ENCODE measurements at regions not wholly inside any gene's neighbourhood (a gene's known extent, or its start where the extent isn't known, plus 50 kb on each side); places are given as distances from the start of the nearest gene placed in this dataset.
"Not testable (repeated sequence)": the region's sequence is repeated elsewhere in the genome, so short reads cannot be mapped to it uniquely, and the experiment has no call there.

- peaks cover 23% of the 10 kb centered on the region for H3K9me3 Mint-ChIP-seq
- DNase-seq (ENCODE audit: low spot score in 2 of 2); H3K4me1 Mint-ChIP-seq; H3K27ac Mint-ChIP-seq; ATAC-seq; H3K36me3 Mint-ChIP-seq; H3K4me3 Mint-ChIP-seq: not testable (repeated sequence)
Measured at GRCh38 chr5:166926806-166927475, 1364.5 kb upstream of the WWC1 start.

DNA sequence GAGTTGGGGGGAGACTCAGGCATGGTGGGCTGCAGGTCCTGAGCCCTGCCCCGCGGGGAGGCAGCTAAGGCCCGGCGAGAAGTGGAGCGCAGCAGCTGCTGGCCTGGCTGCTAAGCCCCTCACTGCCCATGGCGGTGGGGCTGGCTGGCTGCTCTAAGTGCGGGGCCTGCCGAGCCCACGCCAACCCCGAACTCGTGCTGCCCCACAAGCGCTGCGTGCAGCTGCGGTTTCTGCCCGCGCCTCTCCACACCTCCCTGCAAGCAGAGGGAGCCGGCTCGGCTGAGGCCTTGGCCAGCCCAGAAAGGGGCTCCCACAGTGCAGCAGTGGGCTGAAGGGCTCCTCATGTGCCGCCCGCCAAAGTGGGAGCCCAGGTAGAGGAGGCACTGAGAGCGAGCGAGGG, 1355.1 kb upstream of the WWC1 start:
- ATAC-seq (no peak), DNase-seq (ENCODE audit: low spot score in 2 of 2) (no peak)
- Mint-ChIP-seq H3K27ac (no peak overlapping the region), H3K4me3 (no peak overlapping the region), H3K36me3 (no peaks in the 10 kb centered on the region), H3K9me3 (peaks cover 3% of the 10 kb centered on the region), H3K4me1 (no peaks in the 10 kb centered on the region)

DNA sequence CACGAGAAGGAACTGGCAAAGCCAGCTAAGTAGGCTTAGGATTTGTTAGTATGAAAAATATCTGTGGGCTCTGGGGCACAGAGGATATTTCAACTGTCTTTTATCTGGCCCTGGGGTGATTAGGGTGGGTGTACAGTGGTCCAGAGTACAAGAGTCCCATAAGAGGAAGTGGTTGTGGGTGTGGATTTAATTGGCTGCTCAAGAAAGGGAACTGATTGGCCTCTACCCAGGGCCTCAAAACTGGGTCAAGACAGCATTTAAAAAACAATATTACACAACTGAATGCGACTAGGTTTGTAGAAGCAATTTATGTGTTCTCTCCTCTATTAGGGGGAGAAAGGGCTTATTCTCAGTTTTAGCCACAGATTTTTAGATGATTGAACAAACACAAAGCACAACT, 1353.4 kb upstream of the WWC1 start:
- Mint-ChIP-seq H3K9me3 (peaks cover 6% of the 10 kb centered on the region), H3K36me3 (no peaks in the 10 kb centered on the region), H3K4me1 (no peaks in the 10 kb centered on the region), H3K27ac (no peak overlapping the region), H3K4me3 (no peak overlapping the region)
- ATAC-seq, result no peak
- no peak for DNase-seq (ENCODE audit: low spot score in 2 of 2)

- H3K4me1 Mint-ChIP-seq, result no peaks in the 10 kb centered on the region
- peaks cover 10% of the 10 kb centered on the region for H3K9me3 Mint-ChIP-seq
- ATAC-seq (no peak), DNase-seq (ENCODE audit: low spot score in 2 of 2) (no peak)
- peaks cover 7% of the 10 kb centered on the region for H3K36me3 Mint-ChIP-seq
- no peak overlapping the region for H3K27ac Mint-ChIP-seq
- H3K4me3 Mint-ChIP-seq, result no peak overlapping the region
Measured at GRCh38 chr5:166942948-166943347, 1348.5 kb upstream of the WWC1 start.

GRCh38 chr5:166947045-166947444, 1344.4 kb upstream of the WWC1 start:
- ATAC-seq, result no peak
- H3K4me1 Mint-ChIP-seq, result no peaks in the 10 kb centered on the region
- H3K27ac Mint-ChIP-seq, result no peak overlapping the region

DNA sequence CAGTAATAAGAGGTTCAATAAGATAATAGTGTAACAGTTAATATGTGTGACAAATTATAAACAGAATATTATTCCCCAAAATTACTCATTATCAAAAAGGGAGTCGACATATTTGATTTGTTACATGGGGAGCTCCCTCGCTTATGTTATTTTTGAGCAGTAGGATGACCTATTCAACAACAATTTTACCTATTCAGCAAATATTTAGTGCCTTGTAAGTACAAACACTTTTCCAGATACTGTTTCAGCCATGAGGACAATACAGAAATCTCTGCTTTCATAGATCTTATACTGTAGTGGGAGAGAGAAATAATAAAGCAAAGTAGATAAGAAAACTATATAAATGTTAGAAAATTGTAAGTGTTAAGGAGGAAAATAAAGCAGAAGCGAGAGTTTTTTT, 1342.8 kb upstream of the WWC1 start:
- H3K4me1 Mint-ChIP-seq, result no peaks in the 10 kb centered on the region
- H3K27ac Mint-ChIP-seq, result no peak overlapping the region
- ATAC-seq (no peak), DNase-seq (ENCODE audit: low spot score in 2 of 2) (no peak)
- no peak overlapping the region for H3K4me3 Mint-ChIP-seq
- peaks cover 7% of the 10 kb centered on the region for H3K36me3 Mint-ChIP-seq
- H3K9me3 Mint-ChIP-seq, result peaks cover 7% of the 10 kb centered on the region

More at GRCh38 chr5:166947045-166947444, 1344.4 kb upstream of the WWC1 start:
- DNase-seq (ENCODE audit: low spot score in 2 of 2), result no peak
- Mint-ChIP-seq H3K36me3 (peaks cover 7% of the 10 kb centered on the region), H3K9me3 (peaks cover 10% of the 10 kb centered on the region), H3K4me3 (no peak overlapping the region)

- DNase-seq (ENCODE audit: low spot score in 2 of 2) (no peak), ATAC-seq (no peak)
- Mint-ChIP-seq H3K9me3 (peaks cover 5% of the 10 kb centered on the region), H3K36me3 (no peaks in the 10 kb centered on the region), H3K4me1 (no peaks in the 10 kb centered on the region), H3K4me3 (no peak overlapping the region), H3K27ac (no peak overlapping the region)
Measured at GRCh38 chr5:166952048-166952447, 1339.4 kb upstream of the WWC1 start.

GRCh38 chr5:166957782-166958181, 1333.7 kb upstream of the WWC1 start:
- Mint-ChIP-seq H3K36me3 (no peaks in the 10 kb centered on the region), H3K4me3 (no peak overlapping the region), H3K27ac (no peak overlapping the region), H3K9me3 (peaks cover 14% of the 10 kb centered on the region), H3K4me1 (no peaks in the 10 kb centered on the region)
- no peak for DNase-seq (ENCODE audit: low spot score in 2 of 2)
- ATAC-seq, result no peak

DNA sequence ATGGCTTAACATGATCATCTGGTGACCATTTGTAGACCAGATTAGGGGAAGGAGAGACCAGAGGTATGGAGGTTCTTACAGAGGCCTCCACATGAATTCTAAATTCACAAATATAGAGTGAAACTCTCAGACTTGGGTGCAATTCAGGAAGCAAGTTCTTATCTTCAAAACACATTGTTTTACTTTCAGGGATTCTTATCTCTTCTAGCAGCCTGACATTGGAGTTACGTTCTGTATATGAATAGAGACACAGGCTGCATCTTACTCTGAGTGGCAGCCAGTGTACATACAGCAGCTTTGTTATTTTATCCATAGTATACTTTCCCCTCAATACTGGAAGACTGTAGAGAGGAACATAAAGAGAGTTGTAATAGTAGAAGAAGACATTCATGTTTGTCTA, 1331.7 kb upstream of the WWC1 start:
- Mint-ChIP-seq H3K4me1 (no peaks in the 10 kb centered on the region), H3K27ac (no peak overlapping the region), H3K36me3 (no peaks in the 10 kb centered on the region), H3K4me3 (no peak overlapping the region), H3K9me3 (peaks cover 23% of the 10 kb centered on the region)
- ATAC-seq, result no peak
- DNase-seq (ENCODE audit: low spot score in 2 of 2), result no peak

DNA sequence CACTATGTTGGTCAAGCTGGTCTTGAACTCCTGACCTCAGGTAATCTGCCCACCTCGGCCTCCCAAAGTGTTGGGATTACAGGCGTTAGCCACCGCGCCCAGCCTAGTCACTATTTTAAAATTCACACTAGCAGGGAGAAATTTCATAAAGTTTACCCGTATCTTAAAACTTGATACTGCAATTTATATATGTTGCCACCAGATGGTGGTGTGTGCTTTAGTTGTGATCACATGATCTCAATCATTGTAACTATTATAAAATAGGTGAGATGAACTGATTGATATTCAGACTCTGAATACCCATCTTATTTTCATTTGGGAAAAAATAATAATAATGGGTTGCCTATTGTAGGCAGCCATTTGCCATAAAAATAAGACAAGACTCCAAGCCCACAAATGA, 1330.4 kb upstream of the WWC1 start:
- H3K36me3 Mint-ChIP-seq, result no peaks in the 10 kb centered on the region
- no peaks in the 10 kb centered on the region for H3K4me1 Mint-ChIP-seq
- no peak overlapping the region for H3K4me3 Mint-ChIP-seq
- DNase-seq (ENCODE audit: low spot score in 2 of 2) (no peak), ATAC-seq (no peak)
- H3K9me3 Mint-ChIP-seq, result peaks cover 26% of the 10 kb centered on the region
- no peak overlapping the region for H3K27ac Mint-ChIP-seq

DNA sequence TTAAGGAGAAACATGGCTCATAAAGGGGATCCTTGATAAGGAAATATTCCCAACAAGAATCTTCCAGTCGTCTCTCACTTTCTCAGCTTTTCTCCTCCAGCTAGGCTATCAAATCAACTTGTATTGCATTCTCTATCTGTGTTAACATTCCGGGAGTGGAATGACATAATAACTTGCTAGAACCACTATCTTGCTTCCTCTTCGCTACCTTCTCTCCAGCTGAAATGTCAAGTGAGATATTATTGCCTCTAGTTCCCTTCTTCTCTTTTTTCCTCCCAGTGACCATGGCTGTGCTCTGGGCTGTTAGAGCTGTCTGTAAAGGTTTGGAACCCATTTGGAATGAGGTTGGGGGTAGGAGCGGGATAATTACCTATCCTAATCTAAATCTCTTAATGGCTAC, 1329.5 kb upstream of the WWC1 start:
- Mint-ChIP-seq H3K9me3 (peaks cover 26% of the 10 kb centered on the region), H3K27ac (no peak overlapping the region), H3K4me1 (no peaks in the 10 kb centered on the region), H3K4me3 (no peak overlapping the region), H3K36me3 (no peaks in the 10 kb centered on the region)
- ATAC-seq (no peak), DNase-seq (ENCODE audit: low spot score in 2 of 2) (no peak)

GRCh38 chr5:166962461-166962860, 1329.0 kb upstream of the WWC1 start:
- Mint-ChIP-seq H3K4me1 (no peaks in the 10 kb centered on the region), H3K4me3 (no peak overlapping the region), H3K36me3 (no peaks in the 10 kb centered on the region), H3K27ac (no peak overlapping the region), H3K9me3 (peaks cover 23% of the 10 kb centered on the region)
- ATAC-seq, result no peak
- DNase-seq (ENCODE audit: low spot score in 2 of 2), result no peak

DNA sequence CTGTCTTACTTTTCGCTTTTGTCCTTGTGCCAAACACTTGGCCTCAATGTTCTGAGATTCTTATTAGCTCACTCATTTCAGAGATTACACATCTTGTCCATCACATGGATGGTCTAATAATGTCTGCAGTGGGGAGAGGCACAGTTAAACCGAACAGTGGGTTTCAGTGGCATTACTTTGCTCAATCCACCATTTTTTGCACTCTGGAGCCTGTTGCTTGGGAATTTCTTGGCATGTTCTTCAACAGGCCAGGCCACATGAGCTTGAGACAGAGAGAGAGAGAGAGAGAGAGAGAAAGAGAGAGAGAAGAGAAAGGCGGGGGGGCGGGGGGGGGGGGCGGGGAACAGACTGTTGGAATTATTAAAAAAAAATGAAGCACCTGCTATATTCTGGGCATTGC, 1327.8 kb upstream of the WWC1 start:
- DNase-seq (ENCODE audit: low spot score in 2 of 2) (no peak), ATAC-seq (no peak)
- Mint-ChIP-seq H3K27ac (no peak overlapping the region), H3K4me3 (no peak overlapping the region), H3K36me3 (no peaks in the 10 kb centered on the region), H3K4me1 (no peaks in the 10 kb centered on the region), H3K9me3 (peaks cover 23% of the 10 kb centered on the region)

DNA sequence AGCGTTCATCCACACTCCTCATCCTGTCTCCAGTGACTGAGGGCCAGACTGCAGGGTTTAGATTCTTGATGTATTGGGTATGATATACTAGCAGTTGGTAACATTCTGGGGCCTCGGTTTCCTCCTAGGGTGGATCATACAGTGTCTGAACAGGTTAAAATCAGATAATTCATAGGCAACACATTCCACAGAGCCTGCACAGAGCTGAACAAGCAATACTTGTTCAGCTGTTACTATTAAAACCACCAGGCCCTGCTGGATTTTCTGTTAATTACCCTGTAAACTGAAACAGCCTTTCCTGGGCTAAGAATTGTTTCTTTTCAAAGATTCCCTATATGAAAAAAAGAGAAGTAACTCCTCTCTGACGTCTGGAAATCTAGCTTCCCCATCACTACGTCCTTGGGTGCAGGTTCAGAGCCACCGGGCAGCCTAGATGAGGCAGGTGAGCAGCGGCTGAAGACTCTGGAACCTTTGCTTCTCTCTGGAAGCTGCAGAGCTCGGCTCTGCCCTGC, 1313.5 kb upstream of the WWC1 start:
- Mint-ChIP-seq H3K9me3 (peaks cover 7% of the 10 kb centered on the region), H3K27ac (no peak overlapping the region), H3K36me3 (no peaks in the 10 kb centered on the region), H3K4me3 (no peak overlapping the region), H3K4me1 (no peaks in the 10 kb centered on the region)
- ATAC-seq (no peak), DNase-seq (ENCODE audit: low spot score in 2 of 2) (no peak)

DNA sequence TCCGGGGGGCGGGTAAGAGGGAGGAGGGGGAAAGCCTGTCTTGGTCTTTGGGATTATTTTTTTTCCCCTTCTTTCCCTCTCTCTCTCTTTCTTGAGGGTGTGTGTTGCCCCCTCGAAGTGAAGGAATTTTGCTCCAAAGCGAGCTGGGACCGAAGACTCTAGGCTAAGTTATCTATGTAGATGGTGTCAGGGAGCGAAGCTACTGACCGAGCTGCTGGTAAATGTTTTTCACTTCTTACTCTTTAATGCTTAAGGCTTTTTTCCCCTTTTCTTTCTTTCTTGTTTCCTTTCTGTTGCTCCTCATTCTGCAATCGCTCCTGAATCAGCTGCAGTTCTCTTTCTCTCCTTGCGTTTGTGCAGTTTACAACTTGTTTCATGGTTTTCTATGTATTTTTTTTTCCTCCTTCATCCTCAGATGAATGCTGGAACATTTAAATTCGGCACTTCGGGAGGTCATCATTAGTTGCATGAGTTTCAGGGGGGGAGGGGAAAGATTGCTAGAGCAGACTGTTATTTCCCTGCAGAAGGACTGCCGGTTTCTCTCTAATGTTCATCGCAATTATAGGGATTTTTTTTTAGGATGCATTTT, 1312.0 kb upstream of the WWC1 start:
- no peaks in the 10 kb centered on the region for H3K4me1 Mint-ChIP-seq
- H3K36me3 Mint-ChIP-seq, result no peaks in the 10 kb centered on the region
- no peak overlapping the region for H3K27ac Mint-ChIP-seq
- DNase-seq (ENCODE audit: low spot score in 2 of 2) (no peak), ATAC-seq (no peak)
- H3K9me3 Mint-ChIP-seq, result peaks cover 7% of the 10 kb centered on the region
- no peak overlapping the region for H3K4me3 Mint-ChIP-seq

GRCh38 chr5:166980666-166981065, 1310.8 kb upstream of the WWC1 start:
- H3K4me1 Mint-ChIP-seq, result no peaks in the 10 kb centered on the region
- no peak overlapping the region for H3K4me3 Mint-ChIP-seq
- H3K36me3 Mint-ChIP-seq, result no peaks in the 10 kb centered on the region
- DNase-seq (ENCODE audit: low spot score in 2 of 2), result no peak
- H3K27ac Mint-ChIP-seq, result no peak overlapping the region
- H3K9me3 Mint-ChIP-seq, result peaks cover 7% of the 10 kb centered on the region
- ATAC-seq, result no peak
